GM19395 (cell line): ENCODE measurements at regions not wholly inside any gene's neighbourhood (a gene's known extent, or its start where the extent isn't known, plus 50 kb on each side); places are given as distances from the start of the nearest gene placed in this dataset.

Experiments
- ATAC-seq: cut with Tn5 transposase; IDR thresholded peaks from one replicate; pipeline ENCODE4 v1.9.1; 2021; ENCODE audit warnings: mild to moderate bottlenecking, moderate library complexity; ENCODE audit not compliant: unreplicated experiment

DNA sequence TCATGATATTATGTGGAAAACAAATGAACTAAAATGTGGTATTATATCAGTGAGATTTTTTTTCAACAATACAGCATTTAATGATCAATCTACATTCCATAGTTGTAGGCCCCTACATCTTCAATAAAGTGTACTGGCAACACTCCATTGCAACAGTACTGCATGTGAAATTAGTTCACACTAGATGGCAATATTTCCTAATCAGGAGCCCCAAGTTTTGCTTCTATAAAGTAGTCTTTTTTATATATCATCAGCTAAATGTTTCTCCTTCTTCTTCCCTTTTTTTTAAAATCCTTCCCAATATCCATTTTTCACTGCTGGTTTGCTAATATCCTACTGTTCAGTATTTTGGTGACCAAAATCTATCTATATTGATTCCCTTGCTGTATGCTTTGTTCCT, 528.3 kb upstream of the ATXN8OS start:
- ATAC-seq: no peak

DNA sequence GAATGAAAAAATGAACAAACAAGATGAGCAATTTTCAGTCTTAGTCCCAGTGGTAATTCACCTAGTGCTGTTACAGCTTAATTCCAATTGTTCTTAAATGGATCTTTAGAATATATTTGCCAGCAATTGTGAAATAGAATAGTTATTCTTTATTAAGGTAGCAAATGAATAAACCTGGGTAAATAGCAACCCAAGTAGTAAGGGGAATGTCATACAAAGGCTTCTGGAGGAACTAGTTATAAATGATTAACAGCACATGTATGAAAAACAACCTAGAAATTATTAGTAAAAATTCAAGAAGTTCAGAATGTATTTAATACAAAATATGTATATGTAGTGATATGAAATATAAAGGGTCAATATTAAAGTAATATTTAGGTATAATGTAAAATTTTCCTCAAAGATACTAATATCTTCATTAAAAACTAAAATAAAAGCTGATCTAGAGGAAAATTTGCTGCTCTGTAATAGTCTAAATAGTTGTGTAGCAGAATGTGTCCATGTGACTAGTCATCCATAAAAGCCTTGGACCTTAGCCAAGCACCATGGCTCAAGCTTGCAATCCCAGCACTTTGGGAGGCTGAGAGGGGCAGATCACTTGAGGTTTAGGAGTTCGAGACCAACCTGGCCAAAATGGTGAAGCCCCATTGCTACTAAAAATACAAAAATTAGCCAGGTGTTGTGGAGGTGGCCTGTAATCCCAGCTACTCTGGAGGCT, 535.9 kb upstream of the ATXN8OS start:
- no peak for ATAC-seq

- ATAC-seq: no peak
Measured at GRCh38 chr13:69567514-69567913, 540.1 kb upstream of the ATXN8OS start.

DNA sequence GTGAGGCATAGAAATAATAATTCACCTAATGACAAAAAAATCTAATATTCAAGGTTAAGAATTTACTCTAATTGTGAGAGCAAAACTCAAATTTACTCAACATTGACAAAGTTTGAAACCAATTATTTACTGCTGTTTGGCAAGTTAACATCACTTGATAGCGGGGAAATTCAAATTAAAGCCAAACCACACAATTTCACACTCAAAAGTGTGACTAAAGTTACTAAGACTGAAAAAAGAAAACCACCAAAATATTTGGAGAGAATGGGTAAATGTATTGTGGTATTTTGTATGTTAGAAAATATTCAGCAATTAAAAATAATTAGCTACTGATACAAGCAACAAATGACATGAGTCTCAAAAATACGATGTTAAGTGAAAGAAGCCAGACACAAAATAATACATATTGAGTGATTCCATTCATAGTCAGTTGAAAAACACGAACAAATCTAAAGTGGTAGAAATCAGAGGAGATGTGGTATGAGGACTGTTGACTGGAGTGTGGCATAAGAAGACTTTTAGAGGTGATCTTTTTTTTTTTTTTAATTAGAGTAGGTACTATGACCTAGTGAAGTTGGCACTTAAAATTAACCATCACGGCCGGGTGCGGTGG, 541.4 kb upstream of the ATXN8OS start:
- no peak for ATAC-seq

GRCh38 chr13:69565334-69565733, 542.3 kb upstream of the ATXN8OS start:
- ATAC-seq: no peak

- ATAC-seq: no peak
Measured at GRCh38 chr13:69556540-69557196, 551.0 kb upstream of the ATXN8OS start.

- no peak for ATAC-seq
Measured at GRCh38 chr13:69553976-69554375, 553.6 kb upstream of the ATXN8OS start.

DNA sequence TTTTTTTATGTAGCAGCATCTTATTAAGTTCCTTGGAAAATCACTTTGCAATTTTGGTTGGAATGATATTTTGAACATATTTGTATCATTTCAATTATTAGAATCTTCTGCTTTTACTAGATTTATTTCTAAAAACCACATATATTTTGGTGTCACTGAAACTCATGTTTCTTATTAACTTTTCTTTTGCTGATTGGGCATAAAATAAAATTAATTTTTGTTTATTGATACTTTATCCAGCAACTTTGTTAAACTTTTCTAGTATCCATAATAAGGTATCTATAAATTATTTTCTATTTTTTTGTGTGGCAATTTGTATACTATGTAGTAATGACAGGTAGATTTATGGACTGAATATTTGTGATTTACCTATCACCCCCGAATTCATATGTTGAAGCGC, 556.4 kb upstream of the ATXN8OS start:
- no peak for ATAC-seq

DNA sequence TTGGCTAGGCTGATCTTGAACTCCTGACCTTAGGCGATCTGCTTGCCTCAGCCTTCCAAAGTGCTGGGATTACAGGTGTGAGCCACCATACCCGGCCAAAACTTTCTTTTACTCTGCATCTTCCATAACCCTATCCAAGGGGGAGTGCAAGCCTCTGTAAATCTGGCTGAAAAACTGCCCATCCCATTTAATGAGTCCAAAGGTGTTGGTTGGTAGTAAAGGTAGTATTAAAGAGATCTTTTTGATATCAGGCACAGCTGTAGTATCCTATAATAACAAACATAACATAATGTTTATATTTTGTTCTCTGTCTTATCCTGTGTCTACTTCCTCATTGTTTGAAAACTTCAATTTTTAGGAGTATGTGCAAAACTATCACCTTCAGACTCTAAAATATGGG, 559.8 kb upstream of the ATXN8OS start:
- no peak for ATAC-seq

GRCh38 chr13:69545551-69545950, 562.1 kb upstream of the ATXN8OS start:
- ATAC-seq: no peak

GRCh38 chr13:69524459-69525150, 583.0 kb upstream of the ATXN8OS start:
- ATAC-seq: no peak

GRCh38 chr13:69496981-69497380, 610.6 kb upstream of the ATXN8OS start:
- ATAC-seq: no peak

GRCh38 chr13:69495096-69495495, 612.5 kb upstream of the ATXN8OS start:
- no peak for ATAC-seq

DNA sequence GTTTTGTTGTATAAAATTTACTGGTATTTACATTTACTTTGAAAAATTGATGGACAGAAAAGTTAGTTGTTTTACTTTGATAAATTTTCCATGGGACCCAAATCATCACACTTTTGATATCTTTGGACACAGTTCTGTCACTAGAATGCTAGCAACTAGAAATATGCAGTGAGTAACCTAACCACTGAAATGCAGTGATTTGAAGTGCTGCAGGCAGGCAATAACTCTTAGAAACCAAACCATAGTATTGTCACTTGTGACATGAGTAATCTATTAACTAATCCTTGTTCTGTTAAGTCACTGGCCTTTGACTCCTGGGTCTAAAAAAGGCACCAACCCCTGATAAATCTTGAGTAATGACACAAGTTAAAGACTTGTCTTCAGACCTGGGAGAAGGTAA, 620.0 kb upstream of the ATXN8OS start:
- ATAC-seq: no peak

DNA sequence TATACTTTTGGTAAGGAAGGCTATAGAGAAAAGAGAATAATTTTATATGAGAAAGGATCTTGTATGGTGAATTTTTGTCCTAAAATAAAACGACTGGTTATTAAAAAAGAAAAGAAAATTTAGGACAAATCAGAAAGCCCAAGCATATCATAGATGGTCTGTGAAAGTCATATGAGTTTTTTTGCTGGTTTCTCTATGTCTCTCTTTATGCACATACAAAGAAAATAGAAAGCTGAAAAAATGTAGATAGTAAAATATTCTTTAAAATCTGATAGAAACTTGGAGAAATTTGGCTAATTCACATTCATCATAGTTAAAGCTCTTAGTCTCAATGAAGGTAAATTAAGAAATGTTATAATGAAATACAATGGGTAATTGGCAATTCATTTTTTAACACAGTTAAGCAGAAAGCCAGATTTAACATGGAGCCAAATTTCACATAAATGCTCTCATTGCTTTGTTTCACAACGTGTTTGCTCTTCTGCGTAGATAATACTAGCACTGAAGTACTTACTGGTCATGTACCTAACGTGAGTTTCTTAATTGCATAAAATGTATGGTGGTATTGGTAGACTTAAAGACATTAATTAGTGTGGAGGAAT, 621.5 kb upstream of the ATXN8OS start:
- no peak for ATAC-seq

DNA sequence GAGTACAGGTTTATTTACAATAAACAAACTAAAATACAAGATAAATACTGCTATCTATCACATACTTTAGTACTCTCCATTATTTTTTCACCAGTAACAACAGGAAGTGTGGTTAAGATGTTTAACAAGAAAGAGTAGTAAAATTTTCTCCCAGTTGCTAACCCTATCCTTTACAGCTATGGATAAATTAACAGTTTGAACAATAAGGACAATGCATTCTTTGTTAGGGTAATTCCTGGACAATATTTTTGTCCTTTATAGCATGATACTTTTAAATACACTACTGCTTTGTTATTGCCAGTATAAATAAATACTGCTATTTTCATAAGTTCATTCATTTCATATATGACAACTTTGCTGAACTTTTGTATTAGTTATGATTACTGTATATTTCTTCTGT, 630.2 kb upstream of the ATXN8OS start:
- ATAC-seq: no peak

DNA sequence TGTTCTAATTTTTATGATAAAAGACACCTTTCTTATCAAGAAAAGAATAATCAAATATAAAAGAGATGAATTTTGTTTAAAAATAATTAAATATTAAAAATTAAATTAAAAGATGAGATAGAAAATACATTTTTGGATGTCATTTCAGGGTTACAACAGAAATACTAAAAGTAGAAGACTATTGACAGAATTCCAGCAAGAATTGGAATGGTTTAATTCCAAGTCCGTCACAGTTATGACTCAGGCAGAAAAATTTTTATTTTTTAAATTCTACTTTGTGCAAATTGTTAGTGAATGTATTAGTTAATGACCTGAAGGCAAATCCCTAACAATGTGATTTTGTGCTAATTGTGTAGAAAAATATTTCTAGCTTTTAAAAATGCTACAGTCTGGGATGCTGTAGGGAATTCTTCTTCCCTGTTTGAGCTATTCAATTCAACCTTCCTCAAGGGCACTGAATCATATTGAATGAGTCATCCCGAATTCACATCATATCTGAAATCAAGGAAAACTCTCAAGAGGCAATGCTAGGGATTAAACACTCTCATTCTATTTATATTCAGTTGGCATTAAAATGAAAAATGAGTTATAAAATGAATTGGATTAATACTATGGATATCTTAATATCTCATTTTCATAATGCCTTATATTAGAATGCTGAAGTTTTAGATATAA, 633.5 kb upstream of the ATXN8OS start:
- no peak for ATAC-seq

GRCh38 chr13:69468624-69469023, 639.0 kb upstream of the ATXN8OS start:
- no peak for ATAC-seq

DNA sequence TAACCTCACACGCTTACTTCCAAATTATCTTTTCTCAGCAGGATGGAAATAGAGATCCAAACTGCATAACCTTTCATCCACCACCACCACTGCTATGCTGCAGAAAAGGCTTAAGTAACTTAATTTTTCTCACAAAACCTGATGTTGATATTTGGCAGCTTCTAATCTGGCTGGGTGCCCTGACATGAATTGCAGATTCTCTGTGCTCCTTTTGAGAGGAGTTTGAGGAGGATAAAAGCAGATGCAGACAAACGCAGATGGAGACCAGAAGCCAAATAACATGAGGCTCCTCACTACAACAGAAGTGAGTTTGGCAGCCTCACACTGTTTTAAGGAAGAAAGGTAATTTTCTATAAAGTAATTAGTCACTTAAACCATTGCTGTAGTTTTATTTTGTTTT, 646.2 kb upstream of the ATXN8OS start:
- ATAC-seq: no peak

DNA sequence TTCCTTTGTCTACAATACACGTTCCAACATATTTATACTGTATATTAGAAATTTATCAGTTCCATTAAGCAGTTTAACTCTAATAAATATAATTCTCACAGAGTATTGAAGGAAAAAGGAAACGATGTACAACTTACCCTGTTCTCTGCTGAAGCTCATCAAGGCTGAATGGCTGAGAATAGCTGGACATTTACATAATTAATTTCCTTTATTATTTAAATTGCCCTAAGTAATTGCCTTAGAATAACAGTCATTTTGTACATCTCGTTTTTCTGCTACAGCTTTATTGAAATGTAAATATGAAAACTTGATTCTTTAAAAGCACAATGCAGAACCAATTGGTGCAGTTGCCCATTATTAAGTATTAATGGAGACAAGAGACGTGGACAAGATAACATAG, 648.3 kb upstream of the ATXN8OS start:
- ATAC-seq: no peak

DNA sequence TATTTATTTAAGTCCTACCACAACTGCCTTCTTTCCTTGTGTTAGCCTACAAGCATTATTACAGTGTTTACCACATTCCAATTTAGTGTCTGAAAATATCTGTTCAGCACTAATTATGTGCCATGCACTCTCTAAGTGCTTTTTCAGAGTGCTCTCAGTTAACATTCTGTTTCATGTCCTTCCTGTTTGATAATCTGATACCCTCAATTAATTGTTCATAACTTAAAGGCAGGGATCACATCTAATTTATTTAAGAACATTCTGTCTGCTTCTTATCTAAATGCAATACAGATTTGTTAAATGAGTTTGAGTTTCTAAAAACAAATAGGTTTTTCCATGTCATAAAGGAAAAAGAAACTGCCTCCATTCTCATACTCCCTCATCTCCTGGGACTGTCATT, 649.6 kb upstream of the ATXN8OS start:
- no peak for ATAC-seq
